Keratinocyte (primary cell): ENCODE measurements at regions not wholly inside any gene's neighbourhood (a gene's known extent, or its start where the extent isn't known, plus 50 kb on each side); places are given as distances from the start of the nearest gene placed in this dataset.

Source experiments
- CTCF ChIP-seq, 3 experiments: IDR thresholded peaks in 1 of 3; conservative IDR thresholded peaks in 1 of 3; optimal IDR thresholded peaks in 1 of 3; 2 replicates in 2 of 3; 3 replicates in 1 of 3; pipeline versions ENCODE3 to v1.5.1; 2011; ENCODE audit warnings: low read length in 3 of 3, mild to moderate bottlenecking in 3 of 3, moderate library complexity in 2 of 3, control low read depth in 1 of 3, inconsistent platforms in 1 of 3; ENCODE audit not compliant: insufficient read depth in 2 of 3; ENCODE audit errors: extremely low read depth in 1 of 3
- EZH2 ChIP-seq: IDR thresholded peaks from one replicate; pipeline ENCODE4 v1.6.1; 2012; ENCODE audit warnings: inconsistent platforms, mild to moderate bottlenecking, low read length, moderate library complexity

GRCh38 chr1:98480271-98480670 lies 181.2 kb upstream of the SNX7 start:
- TF ChIP-seq CTCF (optimal IDR thresholded peaks at IDR 0.05 in 1 of 3, IDR thresholded peaks at IDR 0.05 in 1 of 3, conservative IDR thresholded peaks at IDR 0.05 in 1 of 3; ENCODE audit: extremely low read depth in 1 of 3, insufficient read depth in 2 of 3, low read length in 3 of 3) (no peak), EZH2 (no peak)
